GM21367 (cell line): ENCODE measurements at regions not wholly inside any gene's neighbourhood (a gene's known extent, or its start where the extent isn't known, plus 50 kb on each side); places are given as distances from the start of the nearest gene placed in this dataset.

Experiments
- ATAC-seq: cut with Tn5 transposase; IDR thresholded peaks from one replicate; pipeline ENCODE4 v1.9.1; 2021; ENCODE audit not compliant: unreplicated experiment

DNA sequence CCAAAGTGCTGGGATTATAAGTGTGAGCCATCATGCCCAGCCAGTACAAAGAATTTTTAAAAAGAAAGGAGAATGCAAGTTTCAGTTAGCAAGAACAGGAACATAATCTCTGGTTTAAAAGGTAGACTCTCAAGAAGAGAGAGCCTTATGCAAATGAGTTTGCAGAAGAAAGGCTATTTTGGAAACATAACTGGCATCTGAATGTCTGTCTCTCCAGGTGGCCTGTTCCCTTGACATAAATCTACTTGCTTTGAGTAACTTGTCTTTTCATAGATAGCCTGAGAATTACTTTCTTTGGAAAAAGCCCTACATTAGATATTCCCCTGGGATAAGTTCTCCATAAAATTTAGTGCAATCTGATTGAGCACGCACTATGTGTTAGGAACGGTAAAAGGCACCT lies 109.6 kb downstream of the ICOS start:
- ATAC-seq, result peak; percentile 81

DNA sequence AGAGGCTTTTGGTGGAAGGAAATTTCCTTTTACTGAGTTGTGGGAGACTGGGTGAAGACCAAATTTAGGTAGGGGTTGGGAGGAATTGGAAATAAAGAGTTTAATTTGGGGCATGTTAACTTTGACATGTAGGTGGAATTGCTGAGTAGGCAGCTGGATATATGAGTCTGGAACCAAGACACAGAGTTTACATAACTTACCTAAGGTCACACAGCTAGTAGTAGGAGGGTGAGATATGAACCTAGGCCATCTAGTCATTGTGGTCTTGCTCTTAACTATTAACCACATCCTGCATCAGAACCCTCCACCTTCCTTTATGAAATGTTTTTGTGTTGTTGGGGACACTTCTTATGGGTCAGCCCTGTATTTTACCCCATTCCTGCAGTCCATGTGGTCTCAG lies 113.1 kb downstream of the ICOS start:
- ATAC-seq, result peak; percentile 72

DNA sequence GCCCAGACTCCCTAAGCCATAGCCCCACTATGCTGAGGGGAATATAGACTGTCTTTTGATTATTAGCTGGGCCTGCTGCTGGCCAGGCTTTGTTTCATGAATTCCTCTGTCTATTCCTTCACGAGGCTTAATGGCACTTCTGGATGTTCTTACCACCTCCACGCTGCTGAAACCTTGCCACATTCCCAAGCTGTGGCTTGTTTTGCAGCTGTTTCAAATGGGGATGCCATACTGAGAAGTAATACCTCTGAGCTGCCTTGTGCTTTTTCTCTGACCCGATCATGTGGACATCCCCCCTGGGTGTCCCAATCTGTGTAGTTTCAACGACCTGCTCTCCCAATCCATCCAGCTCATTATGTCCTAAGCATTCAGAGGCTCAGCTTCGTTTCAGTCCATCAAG lies 114.1 kb downstream of the ICOS start:
- ATAC-seq, result no peak

DNA sequence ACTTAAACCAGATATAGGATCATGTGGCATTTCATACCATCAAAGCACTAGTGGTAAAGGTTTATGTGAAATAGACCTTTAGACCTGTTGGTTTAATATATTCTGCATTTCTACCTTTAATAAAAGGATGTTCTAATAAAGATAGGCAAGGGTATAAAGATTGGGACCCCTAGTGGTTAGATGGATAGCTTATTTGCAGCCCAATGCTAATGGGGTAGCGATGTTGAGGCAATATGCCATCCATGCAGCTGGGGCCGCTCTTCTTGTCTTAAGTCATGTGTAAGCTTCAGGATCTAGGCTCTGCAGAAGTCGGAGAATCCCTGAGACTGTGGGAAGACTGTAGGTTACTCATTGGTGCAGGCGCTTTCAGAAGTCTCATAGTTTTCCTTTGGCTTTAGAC lies 114.9 kb downstream of the ICOS start:
- no peak for ATAC-seq

DNA sequence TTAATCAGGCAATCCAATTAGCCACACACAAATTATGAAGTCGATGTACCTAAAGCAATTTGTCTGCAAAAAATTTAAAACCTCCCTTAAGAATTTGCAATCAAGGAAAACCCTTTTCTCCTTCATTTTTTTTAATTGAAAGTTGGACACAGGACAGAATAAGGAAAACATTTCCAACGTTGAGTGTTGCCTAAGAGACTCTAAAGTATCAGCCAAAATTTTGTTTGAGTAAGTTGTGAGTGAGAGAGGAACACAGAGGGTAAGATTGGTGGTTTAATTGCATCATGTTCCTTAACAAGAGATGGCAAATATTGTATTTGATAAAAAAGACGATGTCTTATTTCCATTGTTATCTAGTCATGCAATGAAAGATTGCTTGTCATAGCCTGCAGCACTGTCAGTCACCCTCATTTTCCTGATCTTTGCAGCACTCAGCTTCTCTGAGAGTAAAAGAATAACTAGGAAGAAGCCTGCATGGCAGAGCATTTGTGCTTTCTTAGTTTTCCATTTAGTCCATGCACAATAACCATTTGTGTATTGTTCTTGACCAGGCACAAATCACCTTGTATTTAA lies 115.5 kb downstream of the ICOS start:
- no peak for ATAC-seq

DNA sequence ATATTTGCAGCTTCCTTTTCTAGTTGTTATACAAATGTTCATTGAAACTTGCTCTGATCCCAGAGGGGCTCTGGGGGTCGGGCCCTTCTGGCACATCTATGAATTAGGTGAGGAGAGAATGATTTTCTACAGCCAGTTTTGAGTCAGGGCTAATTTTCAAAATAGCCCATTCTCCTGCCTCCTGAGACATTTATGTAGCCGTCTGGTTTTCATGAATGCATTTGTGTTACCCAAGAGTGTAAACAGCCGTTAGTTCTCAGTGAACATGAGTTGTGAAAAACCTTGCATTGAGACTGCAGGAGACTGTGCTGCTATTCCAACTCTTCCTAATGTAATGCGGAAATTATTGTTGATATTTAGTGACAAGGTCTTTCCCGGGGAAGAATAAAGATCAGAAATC lies 122.5 kb downstream of the ICOS start:
- no peak for ATAC-seq

DNA sequence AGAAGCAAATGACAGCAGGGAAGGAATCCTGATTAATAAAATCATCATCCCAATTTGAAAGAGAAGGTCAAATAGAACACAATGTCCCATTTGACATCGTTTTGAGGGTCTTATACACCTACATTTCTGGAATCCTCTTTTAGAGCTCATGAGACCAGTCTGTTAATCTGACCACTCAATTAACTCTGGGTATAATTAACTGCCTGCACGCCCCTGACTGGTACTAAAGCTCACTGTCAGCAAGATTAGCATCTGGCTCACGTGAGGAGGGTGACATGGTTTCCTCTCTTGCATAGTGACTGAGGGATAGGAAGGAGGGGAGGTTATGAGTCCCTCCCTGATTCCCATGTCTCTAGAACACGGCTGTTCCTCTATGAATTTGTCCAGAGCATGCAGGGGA lies 124.3 kb downstream of the ICOS start:
- no peak for ATAC-seq

DNA sequence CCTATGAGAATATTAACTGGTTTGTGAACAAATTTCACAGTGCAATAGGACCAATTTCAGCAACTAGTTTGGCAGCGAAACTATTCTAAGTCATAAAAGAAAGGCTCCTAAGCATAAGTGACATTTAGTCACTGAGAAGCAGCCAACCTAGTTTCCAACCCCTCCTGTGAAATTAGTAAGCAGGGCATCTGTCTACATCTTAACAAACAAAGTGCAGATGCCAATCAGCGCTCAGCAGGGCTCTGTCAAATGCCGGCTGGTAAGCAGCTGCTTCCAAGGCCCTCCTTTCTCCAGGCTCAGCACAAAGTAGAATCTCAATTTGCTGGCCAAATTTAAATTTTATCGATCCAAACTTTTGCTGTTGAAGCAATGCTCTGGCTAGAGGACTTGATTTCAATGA lies 124.7 kb downstream of the ICOS start:
- ATAC-seq, result no peak

DNA sequence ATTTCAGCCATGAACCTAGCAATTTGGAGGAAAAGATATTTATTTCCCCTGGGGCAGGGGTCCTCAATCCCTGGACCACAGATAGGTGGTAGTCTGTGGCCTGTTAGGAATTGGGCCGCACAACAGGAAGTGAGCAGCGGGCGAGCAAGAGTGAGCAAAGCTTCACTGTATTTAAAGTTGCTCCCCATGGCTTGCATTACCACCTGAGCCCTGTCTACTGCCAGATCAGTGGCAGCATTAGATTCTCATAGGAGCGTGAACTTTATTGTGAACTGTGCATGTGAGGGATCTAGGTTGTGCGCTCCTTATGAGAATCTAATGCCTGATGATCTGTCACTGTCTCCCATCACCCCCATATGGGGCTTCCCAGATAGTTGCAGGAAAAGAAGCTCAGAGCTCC lies 127.6 kb downstream of the ICOS start:
- no peak for ATAC-seq

DNA sequence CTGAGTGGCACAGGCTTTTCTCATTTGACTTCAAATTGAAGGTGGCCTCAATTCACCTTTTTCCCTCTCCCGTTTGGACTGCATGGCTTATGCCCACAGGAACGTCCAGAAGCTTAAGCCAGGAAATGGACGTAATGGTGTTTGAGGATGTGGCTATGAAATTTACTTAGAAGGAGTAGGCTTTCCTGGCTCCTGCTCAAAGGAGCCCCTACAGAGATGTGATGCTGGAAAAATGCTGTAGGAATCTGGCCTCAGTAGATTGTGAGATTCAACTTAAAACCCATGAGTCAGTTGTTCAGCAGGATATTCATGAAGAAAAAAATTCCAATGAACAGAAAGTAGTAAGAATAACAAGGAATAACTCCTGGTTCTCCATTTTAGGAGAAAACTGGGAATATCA lies 129.0 kb downstream of the ICOS start:
- ATAC-seq, result no peak

DNA sequence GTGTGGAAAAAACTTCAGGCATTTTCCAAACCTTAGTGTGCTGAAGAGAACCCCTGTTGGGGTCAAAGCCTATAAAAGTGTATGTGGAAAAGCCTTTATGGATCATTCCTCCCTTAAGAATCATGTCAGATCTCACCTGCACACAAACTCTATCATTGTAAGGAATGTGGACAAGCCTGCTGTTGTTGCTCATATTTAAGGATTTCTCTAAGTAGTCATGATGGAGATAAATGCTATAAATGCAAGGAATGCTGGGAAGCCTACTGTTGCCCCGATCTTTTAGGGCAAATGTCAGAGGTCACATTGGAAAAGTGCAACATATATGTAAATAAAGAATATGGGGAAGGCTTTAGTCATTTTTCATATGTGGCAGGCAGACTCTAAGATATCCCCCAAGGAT lies 129.5 kb downstream of the ICOS start:
- ATAC-seq, result no peak

DNA sequence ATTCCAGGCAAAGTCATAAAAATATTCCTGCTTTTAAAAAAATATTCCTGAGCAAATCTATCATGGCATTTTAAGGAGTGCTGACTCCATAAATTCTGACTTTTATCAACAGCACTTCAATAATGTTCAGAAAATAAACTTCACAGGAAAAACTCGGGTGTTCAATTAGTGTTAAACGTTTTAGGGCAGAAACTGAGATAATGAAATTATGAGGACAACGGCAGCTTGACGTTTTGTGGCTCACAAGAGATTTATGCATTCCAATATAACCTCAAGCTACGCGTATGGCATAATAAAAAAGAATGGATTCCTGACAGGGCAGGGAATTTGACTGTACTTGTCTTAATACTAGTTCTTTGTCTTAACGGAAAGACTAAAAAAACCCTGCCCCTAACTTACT lies 133.2 kb downstream of the ICOS start:
- ATAC-seq, result no peak

DNA sequence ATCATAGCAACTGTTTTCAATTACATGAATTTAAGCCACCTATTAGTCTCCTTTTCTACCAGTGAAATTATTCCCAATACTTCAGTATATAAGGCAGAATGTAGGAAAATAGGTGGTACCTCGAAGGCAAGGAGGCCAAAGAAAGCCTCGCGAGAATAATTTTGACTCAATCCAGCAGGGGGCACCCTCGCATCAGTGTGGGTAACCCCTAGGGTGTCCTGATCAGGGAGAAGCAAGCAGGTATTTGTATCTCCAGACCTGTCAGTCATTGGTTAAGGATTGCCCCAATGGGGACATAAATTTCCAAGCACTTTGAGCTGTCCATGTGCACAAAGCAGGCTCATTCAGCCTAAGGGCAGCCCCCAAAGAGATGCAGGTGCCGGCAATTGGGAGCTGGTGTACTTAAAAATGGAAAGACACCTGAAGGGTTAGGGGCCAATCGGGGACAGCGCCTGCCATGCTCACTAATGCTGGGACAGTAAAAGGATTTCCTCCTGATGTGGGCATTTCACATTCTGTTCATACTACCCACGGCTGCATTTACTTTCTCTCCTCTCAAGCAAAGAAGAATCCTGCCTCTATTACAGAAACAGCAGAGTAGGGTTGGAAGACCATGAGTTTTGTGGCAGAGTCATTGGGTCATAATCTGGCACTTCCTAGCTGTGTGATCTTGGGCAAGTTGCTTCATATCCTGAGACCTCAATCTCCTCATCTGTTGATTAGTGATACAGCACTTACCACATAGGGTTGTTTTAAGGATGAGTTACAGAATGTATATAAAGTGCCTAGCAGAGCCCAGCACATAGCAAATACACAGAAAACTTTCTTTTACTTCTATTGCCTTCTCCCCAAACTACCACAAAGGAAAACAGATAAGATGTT lies 136.1 kb downstream of the ICOS start:
- ATAC-seq, result peak; percentile 64

DNA sequence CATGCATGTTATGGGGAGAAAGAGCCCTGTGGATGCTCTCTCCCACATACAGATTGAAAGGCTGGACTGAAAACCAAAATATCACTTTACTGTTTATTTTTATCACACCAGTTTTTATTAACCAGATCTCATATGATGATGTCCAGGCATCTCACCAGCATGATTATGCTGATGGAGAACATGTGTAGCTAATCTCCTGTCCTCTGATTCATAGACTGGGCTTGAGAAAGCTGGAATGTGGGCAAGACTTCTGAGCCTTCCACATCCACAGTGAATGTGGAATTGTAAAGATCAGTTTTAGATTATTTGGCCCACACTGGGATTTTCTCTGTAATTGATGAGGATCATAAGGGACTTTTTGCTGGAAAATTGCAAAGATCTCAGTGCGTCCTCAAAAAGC lies 137.9 kb downstream of the ICOS start:
- no peak for ATAC-seq

DNA sequence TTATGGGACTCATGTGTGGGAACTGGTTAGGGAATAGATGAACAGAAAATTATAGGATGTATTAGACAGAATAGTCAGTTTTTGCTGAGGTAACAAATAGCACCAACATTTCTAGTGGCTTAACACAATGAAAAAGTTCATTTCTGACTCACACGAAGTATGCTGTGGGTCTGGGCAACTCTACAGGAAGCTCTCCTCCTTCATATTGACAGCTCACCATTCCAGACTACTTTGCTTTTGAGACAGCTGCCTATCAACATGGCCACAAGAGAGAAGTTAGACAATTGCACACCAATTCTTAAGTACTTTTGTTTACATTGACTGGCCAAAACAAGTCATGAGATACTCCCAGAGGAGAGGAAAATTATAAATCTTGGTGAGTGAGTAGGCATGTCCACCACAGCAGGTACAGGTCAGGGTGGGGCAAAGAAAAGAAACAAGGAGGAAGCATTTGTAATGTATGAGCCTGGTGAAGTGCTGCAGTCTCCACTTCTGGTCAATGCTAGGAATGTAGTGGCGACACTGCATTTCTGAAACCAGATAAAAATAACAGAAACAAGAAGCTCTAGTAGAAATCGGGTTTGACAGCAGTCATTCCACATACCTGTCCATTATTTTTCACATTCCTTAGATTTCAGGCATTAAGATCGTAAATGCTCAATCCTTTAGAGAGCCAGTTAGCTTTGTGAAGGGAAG lies 141.6 kb downstream of the ICOS start:
- ATAC-seq, result no peak

DNA sequence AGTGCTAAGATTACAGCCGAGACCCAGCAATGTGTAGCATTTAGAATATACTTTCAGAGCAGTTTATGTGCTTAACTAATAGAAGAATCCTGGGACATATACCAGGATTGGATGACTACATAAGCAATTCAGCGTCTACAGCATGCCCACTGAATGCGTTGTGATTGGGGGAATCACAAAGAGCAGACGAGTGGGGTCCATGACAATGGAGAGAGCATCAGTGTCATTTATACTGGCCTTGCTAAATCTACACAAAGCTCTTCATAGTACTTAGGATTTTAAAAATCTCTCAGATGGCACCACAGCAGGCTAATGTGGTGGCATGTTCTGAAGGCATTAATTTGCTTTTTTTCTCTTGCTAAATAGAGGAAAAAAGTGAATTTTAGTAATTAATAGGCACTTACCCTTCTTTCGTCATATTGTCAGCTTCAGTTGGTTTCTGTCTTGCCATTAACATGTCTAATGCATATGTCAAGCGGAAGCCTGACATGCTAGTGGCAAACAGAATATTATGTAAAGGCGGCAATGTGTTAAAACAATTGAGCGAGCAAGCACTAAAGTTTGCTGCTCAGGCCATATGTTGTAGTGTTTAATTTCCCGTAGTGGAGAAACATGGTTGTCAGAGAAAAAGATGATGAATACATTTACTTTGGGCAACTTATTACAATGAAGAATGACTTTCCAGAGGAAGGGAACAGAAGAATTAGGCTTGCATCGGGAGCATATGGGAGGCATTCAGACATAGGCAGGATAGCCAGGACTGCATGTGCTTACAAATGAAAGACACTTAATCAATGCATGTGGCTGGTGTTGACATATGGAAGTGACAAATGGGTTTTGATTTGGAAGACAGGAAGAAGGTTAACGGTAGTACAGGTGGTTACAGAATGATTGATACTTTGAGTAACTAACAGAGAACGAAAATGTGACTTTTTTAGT lies 145.2 kb downstream of the ICOS start:
- no peak for ATAC-seq

DNA sequence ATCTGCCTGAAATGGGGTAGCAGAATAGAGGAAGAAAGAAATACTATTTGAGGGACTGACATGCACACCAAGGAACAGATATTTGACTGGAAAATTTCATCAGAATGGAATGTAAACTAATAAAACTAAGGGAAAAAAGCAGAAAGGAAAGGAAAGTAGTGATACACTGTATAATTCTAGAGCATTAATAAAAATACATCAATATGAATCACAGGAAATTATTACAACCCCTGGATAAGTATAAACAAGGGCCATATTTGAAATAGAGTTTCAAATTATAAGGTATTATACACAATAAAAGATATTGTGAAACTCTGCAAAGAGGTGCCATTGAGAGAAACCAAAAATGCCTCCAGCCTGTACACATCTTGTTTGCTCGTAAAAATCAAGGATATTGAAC lies 149.6 kb downstream of the ICOS start:
- ATAC-seq, result no peak

DNA sequence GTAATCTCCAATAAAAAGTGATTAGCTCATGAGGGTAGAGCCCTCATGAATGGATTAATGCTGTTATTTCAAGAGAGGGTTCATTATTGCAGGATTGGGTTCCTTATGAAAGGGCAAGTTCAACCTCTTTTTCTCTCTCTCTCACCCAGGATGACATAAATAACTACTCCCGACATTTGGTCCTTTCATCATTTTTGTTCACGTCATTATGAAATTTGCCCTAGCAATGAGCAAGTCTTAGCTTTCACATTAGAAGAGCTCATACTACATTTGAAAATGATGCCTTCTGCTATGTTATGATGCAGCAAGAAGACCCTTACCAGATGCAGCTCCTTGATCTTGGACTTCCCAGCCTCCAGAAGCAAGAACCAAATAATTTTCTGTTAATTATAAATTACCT lies 152.5 kb downstream of the ICOS start:
- no peak for ATAC-seq

DNA sequence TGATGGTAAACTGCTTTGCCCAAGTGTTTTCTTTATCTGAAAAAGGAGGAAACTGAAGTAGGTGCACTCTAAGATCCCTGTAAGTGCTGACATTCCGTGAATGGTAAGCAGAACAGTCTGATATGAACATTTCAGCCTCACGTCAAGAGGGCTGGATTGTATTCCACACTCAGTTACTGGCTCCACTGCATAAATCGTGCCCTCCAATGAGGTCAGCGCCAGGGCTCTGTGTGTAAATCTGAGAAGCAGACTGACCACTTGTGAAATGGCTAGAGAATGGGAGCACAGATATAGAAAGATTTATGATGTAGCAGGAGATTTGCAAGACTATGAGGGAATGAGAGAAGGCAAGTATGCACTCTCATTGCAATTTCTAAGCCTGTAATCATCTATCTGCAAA lies 153.0 kb downstream of the ICOS start:
- no peak for ATAC-seq

DNA sequence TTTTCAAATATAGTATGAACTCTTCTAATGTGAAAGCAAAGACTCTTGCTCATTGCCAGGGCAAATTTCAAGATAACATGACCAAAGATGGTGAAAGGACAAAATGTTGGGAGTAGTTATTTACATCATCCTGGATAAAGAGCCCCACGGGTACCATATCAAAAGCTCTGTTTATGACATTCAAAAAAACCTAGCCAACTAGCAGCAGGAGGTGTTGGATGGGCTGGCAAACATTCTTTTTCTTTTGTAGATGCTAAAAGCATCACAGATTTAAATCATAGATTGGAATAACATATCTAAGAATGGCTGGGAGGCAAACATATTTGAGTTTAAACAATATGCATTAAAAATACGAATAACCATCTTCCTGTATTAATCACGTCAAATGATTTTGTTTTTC lies 153.5 kb downstream of the ICOS start:
- ATAC-seq, result no peak

DNA sequence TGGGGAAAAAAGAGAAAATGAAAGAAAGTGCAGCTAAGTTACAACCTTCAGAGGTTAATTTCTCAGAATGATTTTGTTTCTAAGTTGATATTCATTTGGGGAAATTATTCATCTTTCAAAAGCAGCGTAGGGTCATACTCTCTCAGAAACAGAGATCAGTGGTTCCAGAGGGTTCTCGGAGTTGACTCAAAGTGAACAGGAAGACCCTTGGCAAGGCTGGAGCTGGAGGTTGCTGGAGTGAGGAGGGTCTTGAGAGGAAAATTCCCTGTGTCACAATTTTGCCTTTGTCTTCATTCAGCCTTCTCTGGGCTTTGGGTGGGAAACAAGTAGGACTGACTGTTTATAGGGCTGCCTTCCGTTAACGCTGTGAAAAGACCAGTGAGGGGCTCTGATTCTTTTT lies 168.2 kb downstream of the ICOS start:
- no peak for ATAC-seq
